ENCODE measurements at regions not wholly inside any gene's neighbourhood (a gene's known extent, or its start where the extent isn't known, plus 50 kb on each side); places are given as distances from the start of the nearest gene placed in this dataset.

DNA sequence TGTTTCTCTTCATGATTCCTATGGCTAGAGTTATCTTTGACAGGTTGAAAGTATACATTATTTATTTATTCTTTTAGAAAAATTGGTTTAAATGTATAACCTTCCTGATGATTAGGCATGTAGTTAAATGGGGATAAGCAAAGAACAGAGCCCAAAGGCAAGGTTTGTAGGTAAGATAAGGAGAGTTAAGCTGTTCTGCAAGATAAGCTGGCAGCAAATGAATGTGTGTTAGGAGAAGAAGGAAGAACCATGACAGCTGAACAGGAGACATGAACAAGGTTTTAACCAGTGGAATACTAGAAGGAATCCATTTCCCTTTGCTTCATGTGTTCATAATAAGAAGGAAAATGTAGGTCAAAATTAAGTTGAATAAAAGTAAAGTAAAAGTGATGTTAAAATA is 1330.1 kb upstream of the USP15 start:
- no peak overlapping the region for H3K4me3 Mint-ChIP-seq
- ATAC-seq (replicated peaks in 1 of 2) (no peak), DNase-seq (no peak)
- H3K27ac Mint-ChIP-seq, result no peak overlapping the region
- H3K9me3 Mint-ChIP-seq, result peaks cover 6 to 12% of the 10 kb centered on the region in 2 donors
- H3K36me3 Mint-ChIP-seq (ENCODE audit: insufficient read depth in 2 of 2), result no peaks in the 10 kb centered on the region
- no peaks in the 10 kb centered on the region for H3K4me1 Mint-ChIP-seq (ENCODE audit: low read depth)
- no peaks in the 10 kb centered on the region for H3K27me3 Mint-ChIP-seq (ENCODE audit: low read depth)

GRCh38 chr12:60935981-60936761 is 1324.0 kb upstream of the USP15 start:
- Mint-ChIP-seq H3K36me3 (ENCODE audit: insufficient read depth in 2 of 2) (peaks cover 0 to 2% of the 10 kb centered on the region in 2 donors), H3K4me1 (ENCODE audit: low read depth) (no peaks in the 10 kb centered on the region), H3K27ac (no peak overlapping the region), H3K27me3 (ENCODE audit: low read depth) (no peaks in the 10 kb centered on the region), H3K4me3 (no peak overlapping the region), H3K9me3 (peaks cover 10 to 12% of the 10 kb centered on the region in 2 donors)
- ATAC-seq (replicated peaks in 1 of 2) (no peak), DNase-seq (no peak)

- peaks cover 4 to 8% of the 10 kb centered on the region in 2 donors for H3K9me3 Mint-ChIP-seq
- no peaks in the 10 kb centered on the region for H3K27me3 Mint-ChIP-seq (ENCODE audit: low read depth)
- ATAC-seq (replicated peaks in 1 of 2) (no peak), DNase-seq (no peak)
- H3K27ac Mint-ChIP-seq, result no peak overlapping the region
- no peaks in the 10 kb centered on the region for H3K36me3 Mint-ChIP-seq (ENCODE audit: insufficient read depth in 2 of 2)
- H3K4me1 Mint-ChIP-seq (ENCODE audit: low read depth), result no peaks in the 10 kb centered on the region
- no peak overlapping the region for H3K4me3 Mint-ChIP-seq
These were observed 1312.7 kb upstream of the USP15 start for GRCh38 chr12:60947533-60947932.

DNA sequence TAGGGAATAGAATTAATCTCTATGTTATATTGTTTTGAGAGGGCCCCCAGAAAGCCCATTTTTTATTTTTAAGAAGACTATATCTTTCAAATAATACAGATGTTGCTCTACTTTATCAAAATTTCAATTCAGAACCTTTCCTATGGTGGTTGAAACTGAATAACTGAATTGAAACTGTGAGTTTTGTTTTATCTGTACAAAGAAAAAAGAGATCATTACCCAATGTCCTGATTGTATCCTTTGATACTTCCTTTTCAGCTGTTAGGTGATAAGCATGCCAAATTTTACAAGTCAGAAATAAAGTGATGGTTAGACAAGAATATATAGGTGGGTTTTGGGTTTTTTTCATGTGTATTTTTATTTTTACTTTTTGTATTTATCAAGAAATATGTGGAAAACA is 1293.1 kb upstream of the USP15 start:
- Mint-ChIP-seq H3K4me3 (no peak overlapping the region), H3K9me3 (peaks cover 4 to 5% of the 10 kb centered on the region in 2 donors), H3K27ac (no peak overlapping the region), H3K36me3 (ENCODE audit: insufficient read depth in 2 of 2) (no peaks in the 10 kb centered on the region), H3K4me1 (ENCODE audit: low read depth) (no peaks in the 10 kb centered on the region), H3K27me3 (ENCODE audit: low read depth) (no peaks in the 10 kb centered on the region)
- no peak for DNase-seq
- no peak for ATAC-seq (replicated peaks in 1 of 2)

GRCh38 chr12:60977966-60978365 is 1282.2 kb upstream of the USP15 start:
- ATAC-seq (replicated peaks in 1 of 2), result no peak
- peaks cover 0 to 2% of the 10 kb centered on the region in 2 donors for H3K36me3 Mint-ChIP-seq (ENCODE audit: insufficient read depth in 2 of 2)
- no peaks in the 10 kb centered on the region for H3K27me3 Mint-ChIP-seq (ENCODE audit: low read depth)
- H3K4me3 Mint-ChIP-seq, result no peak overlapping the region
- no peaks in the 10 kb centered on the region for H3K4me1 Mint-ChIP-seq (ENCODE audit: low read depth)
- no peak overlapping the region for H3K27ac Mint-ChIP-seq
- no peak for DNase-seq
- peaks cover 4 to 5% of the 10 kb centered on the region in 2 donors for H3K9me3 Mint-ChIP-seq

GRCh38 chr12:60980558-60980957 is 1279.6 kb upstream of the USP15 start:
- ATAC-seq (replicated peaks in 1 of 2), result no peak
- Mint-ChIP-seq H3K36me3 (ENCODE audit: insufficient read depth in 2 of 2) (no peaks in the 10 kb centered on the region), H3K4me3 (no peak overlapping the region), H3K27ac (no peak overlapping the region), H3K9me3 (peaks cover 0 to 2% of the 10 kb centered on the region in 2 donors), H3K4me1 (ENCODE audit: low read depth) (no peaks in the 10 kb centered on the region), H3K27me3 (ENCODE audit: low read depth) (no peaks in the 10 kb centered on the region)
- DNase-seq, result no peak

DNA sequence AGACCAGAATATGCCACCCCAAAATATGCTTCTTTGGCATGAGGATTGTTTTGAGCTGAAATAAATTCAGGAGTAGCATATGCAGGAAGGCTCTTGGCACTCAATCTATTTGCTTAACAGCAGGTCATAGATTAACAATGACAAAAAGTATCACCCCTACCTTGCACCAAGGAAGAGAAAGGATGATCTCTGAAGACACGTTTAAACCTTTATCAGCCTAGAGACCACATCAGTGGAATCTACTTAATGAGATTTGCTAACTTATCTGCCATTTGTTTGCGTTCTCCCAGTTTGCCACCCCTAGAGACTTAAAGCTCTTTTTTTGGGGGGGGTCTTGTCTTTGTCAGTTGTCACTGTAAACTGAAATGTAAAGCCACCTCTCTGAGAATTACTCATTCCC is 1278.7 kb upstream of the USP15 start:
- ATAC-seq (replicated peaks in 1 of 2) (no peak), DNase-seq (no peak)
- Mint-ChIP-seq H3K36me3 (ENCODE audit: insufficient read depth in 2 of 2) (no peaks in the 10 kb centered on the region), H3K4me1 (ENCODE audit: low read depth) (no peaks in the 10 kb centered on the region), H3K4me3 (no peak overlapping the region), H3K9me3 (peaks cover 0 to 2% of the 10 kb centered on the region in 2 donors), H3K27ac (no peak overlapping the region), H3K27me3 (ENCODE audit: low read depth) (no peaks in the 10 kb centered on the region)

- DNase-seq, result no peak
- Mint-ChIP-seq H3K27ac (no peak overlapping the region), H3K36me3 (ENCODE audit: insufficient read depth in 2 of 2) (no peaks in the 10 kb centered on the region), H3K9me3 (peaks cover 0 to 2% of the 10 kb centered on the region in 2 donors), H3K4me3 (no peak overlapping the region), H3K27me3 (ENCODE audit: low read depth) (no peaks in the 10 kb centered on the region), H3K4me1 (ENCODE audit: low read depth) (no peaks in the 10 kb centered on the region)
- ATAC-seq (replicated peaks in 1 of 2), result no peak
These were observed 1268.1 kb upstream of the USP15 start for GRCh38 chr12:60992087-60992486.

- H3K9me3 Mint-ChIP-seq, result peaks cover 2 to 4% of the 10 kb centered on the region in 2 donors
- peaks cover 2% of the 10 kb centered on the region in 2 donors for H3K36me3 Mint-ChIP-seq (ENCODE audit: insufficient read depth in 2 of 2)
- H3K27me3 Mint-ChIP-seq (ENCODE audit: low read depth), result no peaks in the 10 kb centered on the region
- ATAC-seq (replicated peaks in 1 of 2), result no peak
- no peak for DNase-seq
- H3K27ac Mint-ChIP-seq, result no peak overlapping the region
- H3K4me3 Mint-ChIP-seq, result no peak overlapping the region
- H3K4me1 Mint-ChIP-seq (ENCODE audit: low read depth), result no peaks in the 10 kb centered on the region
These were observed 1264.9 kb upstream of the USP15 start for GRCh38 chr12:60995256-60995825.

GRCh38 chr12:60997869-60998378 is 1262.3 kb upstream of the USP15 start:
- H3K4me1 Mint-ChIP-seq (ENCODE audit: low read depth), result no peaks in the 10 kb centered on the region
- ATAC-seq (replicated peaks in 1 of 2) (no peak), DNase-seq (no peak)
- H3K27me3 Mint-ChIP-seq (ENCODE audit: low read depth), result no peaks in the 10 kb centered on the region
- no peak overlapping the region for H3K4me3 Mint-ChIP-seq
- peaks cover 2 to 9% of the 10 kb centered on the region in 2 donors for H3K9me3 Mint-ChIP-seq
- H3K36me3 Mint-ChIP-seq (ENCODE audit: insufficient read depth in 2 of 2), result peaks cover 2 to 4% of the 10 kb centered on the region in 2 donors
- no peak overlapping the region for H3K27ac Mint-ChIP-seq

DNA sequence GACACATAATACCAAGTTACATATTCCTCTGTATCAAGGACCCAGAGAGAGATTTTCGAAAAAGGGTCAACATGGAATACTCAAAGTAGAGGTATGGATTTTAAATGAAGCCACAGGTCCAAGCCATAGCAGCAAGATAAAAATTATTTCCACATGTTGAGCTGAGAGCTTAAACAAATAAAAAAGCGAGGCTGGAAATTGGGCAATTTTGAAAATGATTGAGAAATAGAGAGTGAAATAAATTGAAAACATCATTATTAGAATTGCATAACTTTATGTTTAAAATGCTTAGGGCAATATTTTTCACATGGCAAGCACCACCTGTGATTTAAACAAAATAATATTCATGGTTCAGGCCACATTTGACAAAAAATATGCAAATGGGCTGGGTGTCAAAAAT is 1251.0 kb upstream of the USP15 start:
- Mint-ChIP-seq H3K36me3 (ENCODE audit: insufficient read depth in 2 of 2) (no peaks in the 10 kb centered on the region), H3K4me1 (ENCODE audit: low read depth) (no peaks in the 10 kb centered on the region), H3K4me3 (no peak overlapping the region), H3K27ac (no peak overlapping the region), H3K9me3 (peaks cover 0 to 6% of the 10 kb centered on the region in 2 donors), H3K27me3 (ENCODE audit: low read depth) (no peaks in the 10 kb centered on the region)
- ATAC-seq (replicated peaks in 1 of 2) (no peak), DNase-seq (no peak)

- Mint-ChIP-seq H3K4me1 (ENCODE audit: low read depth) (no peaks in the 10 kb centered on the region), H3K36me3 (ENCODE audit: insufficient read depth in 2 of 2) (no peaks in the 10 kb centered on the region), H3K27ac (no peak overlapping the region), H3K4me3 (no peak overlapping the region), H3K9me3 (peaks cover 3 to 8% of the 10 kb centered on the region in 2 donors), H3K27me3 (ENCODE audit: low read depth) (no peaks in the 10 kb centered on the region)
- no peak for DNase-seq
- ATAC-seq (replicated peaks in 1 of 2), result no peak
These were observed 1248.3 kb upstream of the USP15 start for GRCh38 chr12:61011767-61012423.

DNA sequence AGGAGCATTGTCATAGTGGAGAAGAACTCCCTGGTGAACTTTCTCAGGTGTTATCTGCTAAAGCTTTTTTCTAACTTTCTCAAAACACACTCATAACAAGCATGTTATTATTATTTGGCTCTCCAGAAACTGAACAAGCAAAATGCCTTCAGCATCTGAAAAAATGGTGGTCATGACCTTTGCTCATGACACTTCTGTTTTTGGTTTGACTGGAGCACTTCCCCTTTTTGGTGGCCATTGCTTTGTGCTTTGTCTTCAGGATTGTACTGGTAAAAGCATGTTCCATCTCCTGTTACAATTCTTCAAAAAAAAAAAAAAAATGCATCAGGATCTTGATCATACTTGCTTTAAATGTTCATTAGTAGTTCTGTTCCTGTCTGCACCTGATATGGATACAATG is 1241.6 kb upstream of the USP15 start:
- H3K4me1 Mint-ChIP-seq (ENCODE audit: low read depth), result no peaks in the 10 kb centered on the region
- DNase-seq, result no peak
- no peak overlapping the region for H3K4me3 Mint-ChIP-seq
- no peak overlapping the region for H3K27ac Mint-ChIP-seq
- ATAC-seq (replicated peaks in 1 of 2), result no peak
- peaks cover 6 to 8% of the 10 kb centered on the region in 2 donors for H3K9me3 Mint-ChIP-seq
- H3K27me3 Mint-ChIP-seq (ENCODE audit: low read depth), result no peaks in the 10 kb centered on the region
- no peaks in the 10 kb centered on the region for H3K36me3 Mint-ChIP-seq (ENCODE audit: insufficient read depth in 2 of 2)

All from activated T-cell treated with anti-CD3 and anti-CD28 coated beads, Interleukin-2, amount 50 U/mL, for 72 hours (primary cell).